ENCODE measurements at regions not wholly inside any gene's neighbourhood (a gene's known extent, or its start where the extent isn't known, plus 50 kb on each side); places are given as distances from the start of the nearest gene placed in this dataset.
A peak's percentile ranks its signal among the peaks of the same experiment; 100 is the strongest.

- Histone ChIP-seq H3K4me1 (ENCODE audit: control insufficient read depth, extremely low read depth, insufficient read depth, low read length) (no peaks in the 10 kb centered on the region), H3K27me3 (ENCODE audit: control insufficient read depth, insufficient read depth, low read length) (no peaks in the 10 kb centered on the region), H3K36me3 (ENCODE audit: control insufficient read depth, insufficient read depth, low read length) (no peaks in the 10 kb centered on the region), H3K4me2 (ENCODE audit: extremely low read depth, insufficient read depth, low read length) (no peak overlapping the region), H3K9ac (ENCODE audit: insufficient read depth, low read length) (no peak overlapping the region), H3K4me3 (replicated peaks in 1 of 4; ENCODE audit: control extremely low read depth in 1 of 4, insufficient read depth in 1 of 4, low read depth in 3 of 4, low read length in 4 of 4) (no peak overlapping the region), H2AFZ (ENCODE audit: low read length) (no peak overlapping the region), H3K27ac (ENCODE audit: insufficient read depth, low read length) (no peak overlapping the region), H3K9me3 (ENCODE audit: control insufficient read depth, insufficient read depth, low read depth, low read length) (no peaks in the 10 kb centered on the region), H3K79me2 (ENCODE audit: control insufficient read depth, insufficient read depth, low read length) (no peaks in the 10 kb centered on the region), H4K20me1 (ENCODE audit: control insufficient read depth, extremely low read depth, insufficient read depth, low read length) (no peaks in the 10 kb centered on the region)
- DNase-seq (ENCODE audit: low read depth in 2 of 2), result no peak
- TF ChIP-seq CTCF (conservative IDR thresholded peaks at IDR 0.05 in 1 of 2, IDR thresholded peaks at IDR 0.05 in 1 of 2; ENCODE audit: low read depth in 1 of 2, low read length in 2 of 2) (no peak), EZH2 (IDR thresholded peaks at IDR 0.05; ENCODE audit: low read length, missing control alignments) (no peak)
These were observed 203.1 kb downstream of the FNDC1 start for GRCh38 chr6:159372333-159372732.

GRCh38 chr6:159360306-159360705 is 191.1 kb downstream of the FNDC1 start:
- no peak overlapping the region for H3K27ac ChIP-seq (ENCODE audit: insufficient read depth, low read length)
- peak in 1 of 2 donors; percentile 6 for DNase-seq (ENCODE audit: low read depth in 2 of 2)

DNA sequence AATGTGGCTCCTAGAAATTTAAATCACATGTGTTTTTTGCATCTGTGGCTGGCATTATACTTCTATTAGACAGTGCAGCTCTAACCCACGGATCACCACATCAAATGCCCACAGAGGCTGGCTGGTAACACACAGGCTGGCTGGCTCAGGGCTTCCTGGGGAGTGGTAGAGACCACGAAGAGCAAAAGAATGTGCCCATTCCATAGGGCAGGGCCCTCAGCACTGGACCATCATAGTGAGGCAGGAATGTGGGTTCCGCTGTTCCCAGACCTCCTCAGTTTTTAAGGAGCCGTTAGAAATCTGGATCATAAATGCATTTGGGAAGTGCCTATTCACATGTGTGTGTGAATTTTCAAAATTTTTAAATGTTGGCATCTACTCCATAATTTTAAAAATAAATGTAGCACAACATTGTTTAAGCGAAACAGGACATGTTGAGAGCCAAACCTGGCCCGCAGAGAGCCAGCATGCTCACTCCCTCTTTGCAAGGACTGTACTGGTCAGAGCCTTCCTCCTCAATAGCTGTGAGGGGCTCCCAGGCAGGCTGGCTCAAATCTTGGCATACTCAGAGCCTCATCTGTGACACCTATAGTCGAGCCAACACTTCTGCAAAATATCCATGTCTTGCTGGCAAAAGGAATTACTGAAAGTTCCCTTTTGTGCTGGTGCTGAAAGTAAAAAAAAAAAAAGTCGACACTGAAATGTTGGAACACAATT is 190.5 kb downstream of the FNDC1 start:
- H4K20me1 ChIP-seq (ENCODE audit: control insufficient read depth, extremely low read depth, insufficient read depth, low read length), result no peaks in the 10 kb centered on the region
- no peaks in the 10 kb centered on the region for H3K27me3 ChIP-seq (ENCODE audit: control insufficient read depth, insufficient read depth, low read length)
- no peak overlapping the region for H3K4me3 ChIP-seq (replicated peaks in 1 of 4; ENCODE audit: control extremely low read depth in 1 of 4, insufficient read depth in 1 of 4, low read depth in 3 of 4, low read length in 4 of 4)
- H3K9ac ChIP-seq (ENCODE audit: insufficient read depth, low read length), result no peak overlapping the region
- TF ChIP-seq CTCF (conservative IDR thresholded peaks at IDR 0.05 in 1 of 2, IDR thresholded peaks at IDR 0.05 in 1 of 2; ENCODE audit: low read depth in 1 of 2, low read length in 2 of 2), result no peak
- TF ChIP-seq EZH2 (IDR thresholded peaks at IDR 0.05; ENCODE audit: low read length, missing control alignments), result no peak
- no peak overlapping the region for H2AFZ ChIP-seq (ENCODE audit: low read length)
- no peaks in the 10 kb centered on the region for H3K9me3 ChIP-seq (ENCODE audit: control insufficient read depth, insufficient read depth, low read depth, low read length)
- no peaks in the 10 kb centered on the region for H3K36me3 ChIP-seq (ENCODE audit: control insufficient read depth, insufficient read depth, low read length)
- H3K27ac ChIP-seq (ENCODE audit: insufficient read depth, low read length), result no peak overlapping the region
- H3K4me1 ChIP-seq (ENCODE audit: control insufficient read depth, extremely low read depth, insufficient read depth, low read length), result no peaks in the 10 kb centered on the region
- no peaks in the 10 kb centered on the region for H3K79me2 ChIP-seq (ENCODE audit: control insufficient read depth, insufficient read depth, low read length)
- no peak for DNase-seq (ENCODE audit: low read depth in 2 of 2)
- H3K4me2 ChIP-seq (ENCODE audit: extremely low read depth, insufficient read depth, low read length), result no peak overlapping the region

More at GRCh38 chr6:159360306-159360705, 191.1 kb downstream of the FNDC1 start:
- Histone ChIP-seq H3K9ac (ENCODE audit: insufficient read depth, low read length) (no peak overlapping the region), H3K4me1 (ENCODE audit: control insufficient read depth, extremely low read depth, insufficient read depth, low read length) (no peaks in the 10 kb centered on the region), H3K9me3 (ENCODE audit: control insufficient read depth, insufficient read depth, low read depth, low read length) (no peaks in the 10 kb centered on the region), H3K4me2 (ENCODE audit: extremely low read depth, insufficient read depth, low read length) (no peak overlapping the region), H2AFZ (ENCODE audit: low read length) (no peak overlapping the region), H3K4me3 (replicated peaks in 1 of 4; ENCODE audit: control extremely low read depth in 1 of 4, insufficient read depth in 1 of 4, low read depth in 3 of 4, low read length in 4 of 4) (no peak overlapping the region), H3K79me2 (ENCODE audit: control insufficient read depth, insufficient read depth, low read length) (no peaks in the 10 kb centered on the region), H3K36me3 (ENCODE audit: control insufficient read depth, insufficient read depth, low read length) (no peaks in the 10 kb centered on the region), H4K20me1 (ENCODE audit: control insufficient read depth, extremely low read depth, insufficient read depth, low read length) (no peaks in the 10 kb centered on the region), H3K27me3 (ENCODE audit: control insufficient read depth, insufficient read depth, low read length) (no peaks in the 10 kb centered on the region)
- no peak for TF ChIP-seq EZH2 (IDR thresholded peaks at IDR 0.05; ENCODE audit: low read length, missing control alignments)
- no peak for TF ChIP-seq CTCF (conservative IDR thresholded peaks at IDR 0.05 in 1 of 2, IDR thresholded peaks at IDR 0.05 in 1 of 2; ENCODE audit: low read depth in 1 of 2, low read length in 2 of 2)
